ENCODE measurements at regions not wholly inside any gene's neighbourhood (a gene's known extent, or its start where the extent isn't known, plus 50 kb on each side); places are given as distances from the start of the nearest gene placed in this dataset.

DNA sequence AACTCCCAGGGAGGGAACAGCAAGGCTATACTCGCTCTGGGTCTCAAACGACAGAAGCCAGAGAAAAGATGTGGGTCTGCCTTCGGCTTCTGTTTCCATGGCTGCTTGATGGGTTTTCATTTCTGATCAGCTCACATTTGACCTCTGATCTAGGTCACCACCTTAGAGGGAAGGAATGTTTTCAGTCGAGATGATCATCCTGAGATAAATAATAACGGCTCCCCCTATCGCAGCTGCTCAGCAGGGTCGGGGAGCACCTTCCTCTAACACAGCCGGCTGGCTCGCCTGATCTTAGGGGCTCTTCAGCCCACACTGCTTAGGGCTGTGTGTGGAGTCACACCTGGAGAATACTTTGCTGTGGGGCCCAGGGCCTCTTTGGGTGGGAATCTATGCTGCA lies 53.1 kb upstream of the ZNF648 start:
- DNase-seq: no peak

GRCh38 chr1:182113879-182114626 lies 52.5 kb upstream of the ZNF648 start:
- no peak for DNase-seq

GRCh38 chr1:182111496-182111895 lies 50.0 kb upstream of the ZNF648 start:
- no peak for DNase-seq

All from GOT3 (cell line).